HG03064 (cell line): ENCODE measurements at regions not wholly inside any gene's neighbourhood (a gene's known extent, or its start where the extent isn't known, plus 50 kb on each side); places are given as distances from the start of the nearest gene placed in this dataset.

Experiments
- ATAC-seq: cut with Tn5 transposase; IDR thresholded peaks from one replicate; pipeline ENCODE4 v1.9.1; 2021; ENCODE audit warnings: low read depth; ENCODE audit not compliant: unreplicated experiment

- no peak for ATAC-seq
These were observed 672.1 kb downstream of the OTOL1 start for GRCh38 chr3:162168715-162169114.

- no peak for ATAC-seq
These were observed 674.0 kb downstream of the OTOL1 start for GRCh38 chr3:162170581-162170980.

- no peak for ATAC-seq
These were observed 675.4 kb downstream of the OTOL1 start for GRCh38 chr3:162171970-162172369.

GRCh38 chr3:162175145-162175544, 678.5 kb downstream of the OTOL1 start:
- no peak for ATAC-seq

- ATAC-seq = no peak
These were observed 679.3 kb downstream of the OTOL1 start for GRCh38 chr3:162175878-162176277.

GRCh38 chr3:162183440-162183839, 686.8 kb downstream of the OTOL1 start:
- no peak for ATAC-seq

GRCh38 chr3:162192340-162193029, 695.9 kb downstream of the OTOL1 start:
- no peak for ATAC-seq

GRCh38 chr3:162193148-162194095, 696.8 kb downstream of the OTOL1 start:
- ATAC-seq = no peak

- ATAC-seq = no peak
These were observed 698.5 kb downstream of the OTOL1 start for GRCh38 chr3:162195147-162195546.

GRCh38 chr3:162196964-162197363, 700.4 kb downstream of the OTOL1 start:
- ATAC-seq = no peak

GRCh38 chr3:162200836-162201235, 704.2 kb downstream of the OTOL1 start:
- no peak for ATAC-seq

- ATAC-seq = no peak
These were observed 710.0 kb downstream of the OTOL1 start for GRCh38 chr3:162206648-162207047.

- no peak for ATAC-seq
These were observed 714.9 kb downstream of the OTOL1 start for GRCh38 chr3:162211470-162211869.

GRCh38 chr3:162213196-162213595, 716.6 kb downstream of the OTOL1 start:
- no peak for ATAC-seq

GRCh38 chr3:162213956-162214355, 717.3 kb downstream of the OTOL1 start:
- ATAC-seq = no peak

- ATAC-seq = no peak
These were observed 721.0 kb downstream of the OTOL1 start for GRCh38 chr3:162217647-162218046.

GRCh38 chr3:162218479-162218878, 721.9 kb downstream of the OTOL1 start:
- no peak for ATAC-seq

- no peak for ATAC-seq
These were observed 728.1 kb downstream of the OTOL1 start for GRCh38 chr3:162224746-162225145.

GRCh38 chr3:162236949-162237348, 740.3 kb downstream of the OTOL1 start:
- no peak for ATAC-seq

GRCh38 chr3:162250782-162251181, 754.2 kb downstream of the OTOL1 start:
- no peak for ATAC-seq

- no peak for ATAC-seq
These were observed 765.5 kb downstream of the OTOL1 start for GRCh38 chr3:162262129-162262528.

GRCh38 chr3:162263596-162263995, 767.0 kb downstream of the OTOL1 start:
- ATAC-seq = no peak
